Mesenchymal stem cell (in vitro differentiated cells and primary cell): ENCODE measurements at regions not wholly inside any gene's neighbourhood (a gene's known extent, or its start where the extent isn't known, plus 50 kb on each side); places are given as distances from the start of the nearest gene placed in this dataset.
A peak's percentile ranks its signal among the peaks of the same experiment; 100 is the strongest.
"Not testable (repeated sequence)": the region's sequence is repeated elsewhere in the genome, so short reads cannot be mapped to it uniquely, and the experiment has no call there.

Experiments used
- DNase-seq: peaks from one replicate; pipeline ENCODE4 v3.0.0-alpha.2; 2013
- H2AFZ ChIP-seq: one replicate; pipeline ENCODE4 v1.6.1; 2013; ENCODE audit warnings: low read depth, mild to moderate bottlenecking, control low read depth, inconsistent platforms, low read length, moderate library complexity
- H2AK5ac ChIP-seq: 2 replicates; pipeline ENCODE4 v1.6.1; 2013; ENCODE audit warnings: low read length, moderate library complexity, mild to moderate bottlenecking, inconsistent platforms; ENCODE audit not compliant: severe bottlenecking
- H2BK120ac ChIP-seq: one replicate; pipeline ENCODE4 v1.6.1; 2013; ENCODE audit warnings: low read depth, mild to moderate bottlenecking, inconsistent platforms, low read length, moderate library complexity
- H2BK12ac ChIP-seq, 2 experiments: one replicate each; pipeline ENCODE4 v1.6.1; 2013; ENCODE audit warnings: inconsistent platforms in 2 of 2, low read length in 2 of 2, mild to moderate bottlenecking in 2 of 2, moderate library complexity in 2 of 2, control low read depth in 1 of 2
- H2BK15ac ChIP-seq: one replicate; pipeline ENCODE4 v1.6.1; 2013; ENCODE audit warnings: mild to moderate bottlenecking, low read depth, inconsistent platforms; ENCODE audit not compliant: poor library complexity, severe bottlenecking
- H2BK5ac ChIP-seq: 2 replicates; pipeline ENCODE4 v1.6.1; 2013; ENCODE audit warnings: low read depth, mild to moderate bottlenecking, low read length, control low read depth, inconsistent platforms; ENCODE audit not compliant: poor library complexity, severe bottlenecking
- H3K14ac ChIP-seq, 2 experiments: one replicate each; pipeline ENCODE4 v1.6.1; 2013; ENCODE audit warnings: inconsistent platforms in 2 of 2, low read length in 2 of 2, control low read depth in 1 of 2, mild to moderate bottlenecking in 1 of 2, moderate library complexity in 1 of 2
- H3K18ac ChIP-seq, 2 experiments: one replicate each; pipeline ENCODE4 v1.6.1; 2013; ENCODE audit warnings: inconsistent platforms in 2 of 2, low read length in 2 of 2, control low read depth in 1 of 2, low read depth in 1 of 2, mild to moderate bottlenecking in 1 of 2
- H3K23ac ChIP-seq, 2 experiments: one replicate each; pipeline ENCODE4 v1.6.1; 2013; ENCODE audit warnings: inconsistent platforms in 2 of 2, low read length in 2 of 2, mild to moderate bottlenecking in 2 of 2, moderate library complexity in 2 of 2, control low read depth in 1 of 2
- H3K27ac ChIP-seq: 2 replicates; pipeline ENCODE4 v1.5.1; 2013; ENCODE audit warnings: mild to moderate bottlenecking, moderate library complexity, low read length, control low read depth, inconsistent platforms; ENCODE audit not compliant: poor library complexity, severe bottlenecking
- H3K27me3 ChIP-seq, 2 experiments: 2 replicates each; pipeline versions ENCODE4 v1.6.1 to v1.7.0; 2013; ENCODE audit warnings: low read length in 2 of 2, mild to moderate bottlenecking in 2 of 2, moderate library complexity in 2 of 2, control low read depth in 1 of 2, inconsistent platforms in 1 of 2; ENCODE audit not compliant: control insufficient read depth in 1 of 2, insufficient read depth in 1 of 2
- H3K36me3 ChIP-seq, 2 experiments: 2 replicates each; pipeline versions ENCODE4 v1.6.1 to v1.7.0; 2013; ENCODE audit warnings: low read length in 2 of 2, control low read depth in 1 of 2, inconsistent platforms in 1 of 2, low read depth in 1 of 2, mild to moderate bottlenecking in 1 of 2; ENCODE audit not compliant: insufficient read depth in 2 of 2, control insufficient read depth in 1 of 2
- H3K4ac ChIP-seq, 2 experiments: one replicate each; pipeline ENCODE4 v1.6.1; 2013; ENCODE audit warnings: inconsistent platforms in 2 of 2, low read length in 2 of 2, mild to moderate bottlenecking in 2 of 2, moderate library complexity in 2 of 2, control low read depth in 1 of 2, low read depth in 1 of 2
- H3K4me1 ChIP-seq: 2 replicates; pipeline ENCODE4 v1.6.1; 2013; ENCODE audit warnings: low read depth, low read length, control low read depth; ENCODE audit not compliant: control insufficient read depth, insufficient read depth
- H3K4me2 ChIP-seq: 2 replicates; pipeline ENCODE4 v1.6.1; 2013; ENCODE audit warnings: low read length, mild to moderate bottlenecking, inconsistent platforms; ENCODE audit not compliant: poor library complexity, severe bottlenecking
- H3K4me3 ChIP-seq, 2 experiments: 2 replicates each; pipeline versions ENCODE4 v1.5.1 to v1.7.0; 2013; ENCODE audit warnings: low read length in 2 of 2, mild to moderate bottlenecking in 2 of 2, control low read depth in 1 of 2, low read depth in 1 of 2; ENCODE audit not compliant: insufficient read depth in 1 of 2
- H3K79me1 ChIP-seq: replicated peaks from 2 replicates; pipeline ENCODE4 v1.6.1; 2013; ENCODE audit warnings: mild to moderate bottlenecking, control low read depth, low read length, inconsistent platforms; ENCODE audit not compliant: poor library complexity, severe bottlenecking
- H3K9ac ChIP-seq: 2 replicates; pipeline ENCODE4 v1.7.0; 2013; ENCODE audit warnings: mild to moderate bottlenecking, low read length, moderate library complexity
- H3K9me3 ChIP-seq: 2 replicates; pipeline ENCODE4 v1.7.0; 2013; ENCODE audit warnings: mild to moderate bottlenecking, low read length; ENCODE audit not compliant: control insufficient read depth
- H4K8ac ChIP-seq: one replicate; pipeline ENCODE4 v1.6.1; 2013; ENCODE audit warnings: inconsistent platforms, mild to moderate bottlenecking, low read length, moderate library complexity
- H4K91ac ChIP-seq: one replicate; pipeline ENCODE4 v1.6.1; 2013; ENCODE audit warnings: mild to moderate bottlenecking, low read length, inconsistent platforms
- WGBS: methylation state at CpG from one replicate; pipeline ENCODE4 v1.1.7; 2013; ENCODE audit warnings: mixed read lengths; 5-methylcytosine and 5-hydroxymethylcytosine counted together

GRCh38 chr12:84408936-84409335 is 503.7 kb downstream of the SLC6A15 start:
- H3K18ac ChIP-seq = no peak overlapping the region
- H3K27me3 ChIP-seq = no peaks in the 10 kb centered on the region
- H3K79me1 ChIP-seq = no peaks in the 10 kb centered on the region
- H2AK5ac ChIP-seq = no peak overlapping the region
- H3K36me3 ChIP-seq = no peaks in the 10 kb centered on the region
- H3K4ac ChIP-seq = no peak overlapping the region
- no peak overlapping the region for H2AFZ ChIP-seq
- H3K9ac ChIP-seq = no peak overlapping the region
- peak; percentile 47 for DNase-seq
- no peaks in the 10 kb centered on the region for H3K4me1 ChIP-seq
- no peak overlapping the region for H2BK120ac ChIP-seq
- H2BK15ac ChIP-seq = no peak overlapping the region
- no peak overlapping the region for H3K27ac ChIP-seq
- H3K14ac ChIP-seq = no peak overlapping the region
- no peak overlapping the region for H4K8ac ChIP-seq
- WGBS = no CpG with 5 or more reads among the region's 1 CpG
- no peak overlapping the region for H2BK12ac ChIP-seq
- H3K9me3 ChIP-seq = no peaks in the 10 kb centered on the region
- no peak overlapping the region for H2BK5ac ChIP-seq
- H3K4me3 ChIP-seq = no peak overlapping the region
- H3K4me2 ChIP-seq = no peak overlapping the region
- H4K91ac ChIP-seq = no peak overlapping the region
- no peak overlapping the region for H3K23ac ChIP-seq

GRCh38 chr12:84406720-84407119 is 505.9 kb downstream of the SLC6A15 start:
- not testable (repeated sequence) for H2AFZ ChIP-seq, H3K4me1 ChIP-seq

GRCh38 chr12:84397846-84398245 is 514.8 kb downstream of the SLC6A15 start:
- H3K4me2 ChIP-seq = no peak overlapping the region
- no peaks in the 10 kb centered on the region for H3K27me3 ChIP-seq
- H3K14ac ChIP-seq = no peak overlapping the region
- no peak overlapping the region for H3K23ac ChIP-seq
- no peak overlapping the region for H3K18ac ChIP-seq
- H2BK12ac ChIP-seq = no peak overlapping the region
- no peak overlapping the region for H4K8ac ChIP-seq
- H2AFZ ChIP-seq = no peak overlapping the region
- no peak overlapping the region for H2AK5ac ChIP-seq
- H3K4me3 ChIP-seq = no peak overlapping the region
- H3K4ac ChIP-seq = no peak overlapping the region
- H3K79me1 ChIP-seq = no peaks in the 10 kb centered on the region
- H2BK15ac ChIP-seq = no peak overlapping the region
- H3K27ac ChIP-seq = no peak overlapping the region
- H2BK120ac ChIP-seq = no peak overlapping the region
- no peaks in the 10 kb centered on the region for H3K36me3 ChIP-seq
- H4K91ac ChIP-seq = no peak overlapping the region
- H3K9me3 ChIP-seq = no peaks in the 10 kb centered on the region
- no peak overlapping the region for H2BK5ac ChIP-seq
- H3K4me1 ChIP-seq = no peaks in the 10 kb centered on the region
- DNase-seq = no peak
- H3K9ac ChIP-seq = no peak overlapping the region

More at GRCh38 chr12:84406720-84407119, 505.9 kb downstream of the SLC6A15 start:
- H3K4ac ChIP-seq, H2AK5ac ChIP-seq, H3K23ac ChIP-seq, H3K4me2 ChIP-seq, H3K18ac ChIP-seq, H3K9me3 ChIP-seq, H3K27me3 ChIP-seq, DNase-seq, H3K27ac ChIP-seq, H3K79me1 ChIP-seq, H2BK15ac ChIP-seq, H2BK12ac ChIP-seq, H3K9ac ChIP-seq, H4K91ac ChIP-seq, H3K14ac ChIP-seq, H3K4me3 ChIP-seq, H2BK5ac ChIP-seq, H2BK120ac ChIP-seq, H4K8ac ChIP-seq, H3K36me3 ChIP-seq: not testable (repeated sequence)
- WGBS = 100% methylated on average over 1 of the region's 1 CpG

GRCh38 chr12:84397263-84397662 is 515.3 kb downstream of the SLC6A15 start:
- Histone ChIP-seq H2BK5ac (no peak overlapping the region), H3K27me3 (no peaks in the 10 kb centered on the region), H2BK15ac (no peak overlapping the region), H3K23ac (no peak overlapping the region), H2BK120ac (no peak overlapping the region), H2AK5ac (no peak overlapping the region), H4K8ac (no peak overlapping the region), H3K18ac (no peak overlapping the region), H3K79me1 (no peaks in the 10 kb centered on the region), H3K9me3 (no peaks in the 10 kb centered on the region), H3K4me1 (no peaks in the 10 kb centered on the region), H3K9ac (peak overlapping the region; percentile 21), H3K27ac (no peak overlapping the region), H2BK12ac (no peak overlapping the region), H3K4me3 (no peak overlapping the region), H3K36me3 (no peaks in the 10 kb centered on the region), H2AFZ (no peak overlapping the region), H4K91ac (no peak overlapping the region), H3K4ac (no peak overlapping the region), H3K4me2 (no peak overlapping the region), H3K14ac (no peak overlapping the region)
- WGBS = no CpG with 5 or more reads among the region's 1 CpG
- no peak for DNase-seq
